ENCODE measurements at regions not wholly inside any gene's neighbourhood (a gene's known extent, or its start where the extent isn't known, plus 50 kb on each side); places are given as distances from the start of the nearest gene placed in this dataset.

GRCh38 chr3:7999384-7999783 is 502.2 kb upstream of the LMCD1 start:
- no peaks in the 10 kb centered on the region for H3K9me3 ChIP-seq
- FAIRE-seq (no peak), ATAC-seq (no peak), DNase-seq (no peak)
- intact Hi-C loops (cut with DNase I), result no loop called here
- no peaks in the 10 kb centered on the region for H3K36me3 ChIP-seq
- H3K27me3 ChIP-seq, result no peaks in the 10 kb centered on the region
- WGBS, 2 donors, result 17 to 33% methylated on average over 4 of the region's 4 CpGs
- H3K27ac ChIP-seq, result no peak overlapping the region
- H3K4me3 ChIP-seq, result no peak overlapping the region
- TF ChIP-seq, protein P1, sequence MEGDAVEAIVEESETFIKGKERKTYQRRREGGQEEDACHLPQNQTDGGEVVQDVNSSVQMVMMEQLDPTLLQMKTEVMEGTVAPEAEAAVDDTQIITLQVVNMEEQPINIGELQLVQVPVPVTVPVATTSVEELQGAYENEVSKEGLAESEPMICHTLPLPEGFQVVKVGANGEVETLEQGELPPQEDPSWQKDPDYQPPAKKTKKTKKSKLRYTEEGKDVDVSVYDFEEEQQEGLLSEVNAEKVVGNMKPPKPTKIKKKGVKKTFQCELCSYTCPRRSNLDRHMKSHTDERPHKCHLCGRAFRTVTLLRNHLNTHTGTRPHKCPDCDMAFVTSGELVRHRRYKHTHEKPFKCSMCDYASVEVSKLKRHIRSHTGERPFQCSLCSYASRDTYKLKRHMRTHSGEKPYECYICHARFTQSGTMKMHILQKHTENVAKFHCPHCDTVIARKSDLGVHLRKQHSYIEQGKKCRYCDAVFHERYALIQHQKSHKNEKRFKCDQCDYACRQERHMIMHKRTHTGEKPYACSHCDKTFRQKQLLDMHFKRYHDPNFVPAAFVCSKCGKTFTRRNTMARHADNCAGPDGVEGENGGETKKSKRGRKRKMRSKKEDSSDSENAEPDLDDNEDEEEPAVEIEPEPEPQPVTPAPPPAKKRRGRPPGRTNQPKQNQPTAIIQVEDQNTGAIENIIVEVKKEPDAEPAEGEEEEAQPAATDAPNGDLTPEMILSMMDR (IDR thresholded peaks at IDR 0.05), result no peak
- no peaks in the 10 kb centered on the region for H3K4me1 ChIP-seq

GRCh38 chr3:8001307-8001706 is 500.3 kb upstream of the LMCD1 start:
- Histone ChIP-seq H3K27ac (no peak overlapping the region), H3K36me3 (no peaks in the 10 kb centered on the region), H3K4me1 (no peaks in the 10 kb centered on the region), H3K9me3 (no peaks in the 10 kb centered on the region), H3K4me3 (no peak overlapping the region), H3K27me3 (no peaks in the 10 kb centered on the region)
- TF ChIP-seq, protein P1 (IDR thresholded peaks at IDR 0.05), result no peak
- DNase-seq (no peak), FAIRE-seq (no peak), ATAC-seq (no peak)
- intact Hi-C loops (cut with DNase I), result no loop called here
- WGBS, 2 donors, result 35 to 63% methylated on average over 1 of the region's 1 CpG

GRCh38 chr3:8001712-8002111 is 499.9 kb upstream of the LMCD1 start:
- Histone ChIP-seq H3K4me3 (no peak overlapping the region), H3K4me1 (no peaks in the 10 kb centered on the region), H3K9me3 (no peaks in the 10 kb centered on the region), H3K27me3 (no peaks in the 10 kb centered on the region), H3K36me3 (no peaks in the 10 kb centered on the region), H3K27ac (no peak overlapping the region)
- WGBS, 2 donors, result 56 to 65% methylated on average over 6 of the region's 6 CpGs
- ATAC-seq (no peak), FAIRE-seq (no peak), DNase-seq (no peak)
- intact Hi-C loops (cut with DNase I), result no loop called here
- TF ChIP-seq, protein P1 (IDR thresholded peaks at IDR 0.05), result no peak

- Histone ChIP-seq H3K4me1 (no peaks in the 10 kb centered on the region), H3K27me3 (no peaks in the 10 kb centered on the region), H3K9me3 (no peaks in the 10 kb centered on the region), H3K27ac (no peak overlapping the region), H3K36me3 (no peaks in the 10 kb centered on the region), H3K4me3 (no peak overlapping the region)
- no peak for DNase-seq
- ATAC-seq, result no peak
- 84 to 85% methylated on average over 3 of the region's 3 CpGs for WGBS, 2 donors
- TF ChIP-seq, protein P1 (IDR thresholded peaks at IDR 0.05), result no peak
- no peak for FAIRE-seq
- intact Hi-C loops (cut with DNase I), result no loop called here
Measured at GRCh38 chr3:8011902-8012301, 489.7 kb upstream of the LMCD1 start.

DNA sequence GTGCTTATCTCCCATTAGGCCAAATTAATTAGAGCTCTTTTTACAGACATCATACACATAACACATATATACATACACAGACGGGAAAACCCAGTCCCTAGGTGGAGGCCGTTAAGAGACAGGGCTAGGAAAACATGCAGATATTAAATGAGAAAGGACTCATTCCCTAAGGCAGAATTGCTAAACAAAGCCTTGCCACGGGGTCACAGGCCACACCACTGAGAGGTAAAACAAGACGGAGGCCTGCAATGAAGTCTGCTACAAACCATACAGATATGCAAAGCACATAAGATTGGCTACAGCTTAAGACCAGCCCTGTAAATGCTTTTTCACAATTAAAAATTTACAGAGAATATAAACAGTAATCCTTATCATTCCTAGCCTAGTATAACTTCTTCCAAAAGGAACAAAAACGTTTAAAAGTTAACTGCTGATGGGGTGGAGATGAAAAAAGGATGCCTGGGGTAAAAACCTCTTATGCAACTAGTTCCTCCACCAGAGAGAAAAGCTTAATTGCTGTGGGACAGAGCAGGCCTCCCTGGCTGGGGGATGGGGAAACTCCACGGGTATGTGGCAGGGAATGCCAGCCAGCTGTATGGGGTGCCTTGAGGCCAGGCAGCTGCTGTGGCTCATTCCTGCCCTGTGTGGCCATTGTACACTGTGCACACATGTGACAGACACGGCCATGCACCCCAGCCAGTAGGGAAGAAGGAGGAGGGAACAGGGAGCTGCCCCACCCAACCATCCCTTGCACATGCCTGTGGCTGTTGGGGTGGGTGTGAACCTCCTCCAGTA is 481.4 kb upstream of the LMCD1 start:
- Histone ChIP-seq H3K27ac (no peak overlapping the region), H3K4me1 (no peaks in the 10 kb centered on the region), H3K4me3 (no peak overlapping the region), H3K36me3 (no peaks in the 10 kb centered on the region), H3K9me3 (no peaks in the 10 kb centered on the region), H3K27me3 (no peaks in the 10 kb centered on the region)
- FAIRE-seq (no peak), ATAC-seq (no peak), DNase-seq (no peak)
- intact Hi-C loops (cut with DNase I), result no loop called here
- WGBS, 2 donors, result 49 to 71% methylated on average over 7 of the region's 7 CpGs
- TF ChIP-seq, protein P1 (IDR thresholded peaks at IDR 0.05), result no peak

All from pancreas (tissue), 10 donors.